GM23338 (cell line): ENCODE measurements at regions not wholly inside any gene's neighbourhood (a gene's known extent, or its start where the extent isn't known, plus 50 kb on each side); places are given as distances from the start of the nearest gene placed in this dataset.

Experiments
- CREB1 ChIP-seq: fragments of 250-450 bp; sonication (Bioruptor Pico); IDR thresholded peaks from 2 replicates; pipeline ENCODE4 v1.5.0; 2020; ENCODE audit warnings: low read depth, mild to moderate bottlenecking, moderate library complexity
- CTCF ChIP-seq, 2 experiments: fragments of 200-600 bp in 1 of 2; sonication (generic) in 1 of 2; conservative IDR thresholded peaks; 2 replicates each; pipeline versions ENCODE4 v1.5.1 to v1.6.1; 2016 to 2017; ENCODE audit warnings: antibody characterized with exemption in 2 of 2, low read depth in 2 of 2, mild to moderate bottlenecking in 2 of 2, moderate library complexity in 1 of 2
- EZH2 ChIP-seq: fragments of 200-600 bp; sonication (generic); IDR thresholded peaks from one replicate; pipeline ENCODE4 v1.8.0; 2017; ENCODE audit warnings: antibody characterized with exemption, mild to moderate bottlenecking, low read depth; ENCODE audit not compliant: unreplicated experiment
- EZH2phosphoT487 ChIP-seq: fragments of 200-600 bp; sonication (generic); IDR thresholded peaks from one replicate; pipeline ENCODE4 v1.8.1; 2018; ENCODE audit warnings: antibody characterized with exemption; ENCODE audit not compliant: unreplicated experiment
- NANOG ChIP-seq: IDR thresholded peaks from 2 replicates; pipeline ENCODE4 v1.6.1; 2016; ENCODE audit warnings: antibody characterized with exemption, borderline replicate concordance
- POLR2AphosphoS5 ChIP-seq: IDR thresholded peaks from 2 replicates; pipeline ENCODE4 v1.6.1; 2016; ENCODE audit warnings: antibody characterized with exemption, low read depth
- TF ChIP-seq, protein P1 (sequence below): IDR thresholded peaks from one replicate; pipeline ENCODE4 v1.6.1; 2018; ENCODE audit warnings: antibody characterized with exemption; ENCODE audit not compliant: unreplicated experiment

- TF ChIP-seq CTCF (conservative IDR thresholded peaks at IDR 0.05; ENCODE audit: low read depth in 2 of 2) (no peak), EZH2 (no peak), POLR2AphosphoS5 (no peak), CREB1 (no peak), NANOG (no peak), EZH2phosphoT487 (no peak)
- TF ChIP-seq, protein P1, sequence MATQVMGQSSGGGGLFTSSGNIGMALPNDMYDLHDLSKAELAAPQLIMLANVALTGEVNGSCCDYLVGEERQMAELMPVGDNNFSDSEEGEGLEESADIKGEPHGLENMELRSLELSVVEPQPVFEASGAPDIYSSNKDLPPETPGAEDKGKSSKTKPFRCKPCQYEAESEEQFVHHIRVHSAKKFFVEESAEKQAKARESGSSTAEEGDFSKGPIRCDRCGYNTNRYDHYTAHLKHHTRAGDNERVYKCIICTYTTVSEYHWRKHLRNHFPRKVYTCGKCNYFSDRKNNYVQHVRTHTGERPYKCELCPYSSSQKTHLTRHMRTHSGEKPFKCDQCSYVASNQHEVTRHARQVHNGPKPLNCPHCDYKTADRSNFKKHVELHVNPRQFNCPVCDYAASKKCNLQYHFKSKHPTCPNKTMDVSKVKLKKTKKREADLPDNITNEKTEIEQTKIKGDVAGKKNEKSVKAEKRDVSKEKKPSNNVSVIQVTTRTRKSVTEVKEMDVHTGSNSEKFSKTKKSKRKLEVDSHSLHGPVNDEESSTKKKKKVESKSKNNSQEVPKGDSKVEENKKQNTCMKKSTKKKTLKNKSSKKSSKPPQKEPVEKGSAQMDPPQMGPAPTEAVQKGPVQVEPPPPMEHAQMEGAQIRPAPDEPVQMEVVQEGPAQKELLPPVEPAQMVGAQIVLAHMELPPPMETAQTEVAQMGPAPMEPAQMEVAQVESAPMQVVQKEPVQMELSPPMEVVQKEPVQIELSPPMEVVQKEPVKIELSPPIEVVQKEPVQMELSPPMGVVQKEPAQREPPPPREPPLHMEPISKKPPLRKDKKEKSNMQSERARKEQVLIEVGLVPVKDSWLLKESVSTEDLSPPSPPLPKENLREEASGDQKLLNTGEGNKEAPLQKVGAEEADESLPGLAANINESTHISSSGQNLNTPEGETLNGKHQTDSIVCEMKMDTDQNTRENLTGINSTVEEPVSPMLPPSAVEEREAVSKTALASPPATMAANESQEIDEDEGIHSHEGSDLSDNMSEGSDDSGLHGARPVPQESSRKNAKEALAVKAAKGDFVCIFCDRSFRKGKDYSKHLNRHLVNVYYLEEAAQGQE: no peak
These were observed 392.6 kb upstream of the FAM174A start for GRCh38 chr5:100142607-100143006.
